ENCODE measurements at regions not wholly inside any gene's neighbourhood (a gene's known extent, or its start where the extent isn't known, plus 50 kb on each side); places are given as distances from the start of the nearest gene placed in this dataset.
"Not testable (repeated sequence)": the region's sequence is repeated elsewhere in the genome, so short reads cannot be mapped to it uniquely, and the experiment has no call there.

- DNase-seq (ENCODE audit: insufficient read length, low spot score): no peak
- TF ChIP-seq POLR2AphosphoS5 (IDR thresholded peaks at IDR 0.05; ENCODE audit: low read depth, low read length): no peak
- TF ChIP-seq POU2F2 (IDR thresholded peaks at IDR 0.05; ENCODE audit: low read depth, low read length): no peak
- TF ChIP-seq TAF1 (IDR thresholded peaks at IDR 0.05; ENCODE audit: low read depth, low read length): no peak
- TF ChIP-seq SPI1 (IDR thresholded peaks at IDR 0.05; ENCODE audit: low read depth, low read length): no peak
- no peak for TF ChIP-seq PAX5 (IDR thresholded peaks at IDR 0.05; ENCODE audit: insufficient read depth, low read length, severe bottlenecking)
- no peak for TF ChIP-seq POLR2A (IDR thresholded peaks at IDR 0.05; ENCODE audit: low read depth, low read length)
- FAIRE-seq: no peak
Observed at GRCh38 chr4:66430856-66431255, 760.6 kb upstream of the EPHA5 start.

GRCh38 chr4:66429276-66429675 lies 759.0 kb upstream of the EPHA5 start:
- DNase-seq (ENCODE audit: insufficient read length, low spot score): no peak
- TF ChIP-seq POLR2A (IDR thresholded peaks at IDR 0.05; ENCODE audit: low read depth, low read length): no peak

GRCh38 chr4:66416425-66416824 lies 746.1 kb upstream of the EPHA5 start:
- no peak for FAIRE-seq
- no peak for DNase-seq (ENCODE audit: insufficient read length, low spot score)
- TF ChIP-seq POLR2A (IDR thresholded peaks at IDR 0.05; ENCODE audit: low read depth, low read length) (no peak), SPI1 (IDR thresholded peaks at IDR 0.05; ENCODE audit: low read depth, low read length) (no peak), POU2F2 (IDR thresholded peaks at IDR 0.05; ENCODE audit: low read depth, low read length) (no peak)

More at GRCh38 chr4:66429276-66429675, 759.0 kb upstream of the EPHA5 start:
- no peak for FAIRE-seq

- TF ChIP-seq SPI1 (IDR thresholded peaks at IDR 0.05; ENCODE audit: low read depth, low read length) (no peak), POLR2AphosphoS5 (IDR thresholded peaks at IDR 0.05; ENCODE audit: low read depth, low read length) (no peak), TAF1 (IDR thresholded peaks at IDR 0.05; ENCODE audit: low read depth, low read length) (no peak), PAX5 (IDR thresholded peaks at IDR 0.05; ENCODE audit: insufficient read depth, low read length, severe bottlenecking) (no peak), POLR2A (IDR thresholded peaks at IDR 0.05; ENCODE audit: low read depth, low read length) (no peak), POU2F2 (IDR thresholded peaks at IDR 0.05; ENCODE audit: low read depth, low read length) (no peak)
- no peak for DNase-seq (ENCODE audit: insufficient read length, low spot score)
- FAIRE-seq: no peak
Observed at GRCh38 chr4:66404141-66404540, 733.9 kb upstream of the EPHA5 start.

GRCh38 chr4:66376921-66377320 lies 706.6 kb upstream of the EPHA5 start:
- no peak for TF ChIP-seq POU2F2 (IDR thresholded peaks at IDR 0.05; ENCODE audit: low read depth, low read length)
- TF ChIP-seq SPI1 (IDR thresholded peaks at IDR 0.05; ENCODE audit: low read depth, low read length): no peak
- TF ChIP-seq TAF1 (IDR thresholded peaks at IDR 0.05; ENCODE audit: low read depth, low read length): no peak
- TF ChIP-seq POLR2AphosphoS5 (IDR thresholded peaks at IDR 0.05; ENCODE audit: low read depth, low read length): no peak
- no peak for TF ChIP-seq PAX5 (IDR thresholded peaks at IDR 0.05; ENCODE audit: insufficient read depth, low read length, severe bottlenecking)
- no peak for TF ChIP-seq POLR2A (IDR thresholded peaks at IDR 0.05; ENCODE audit: low read depth, low read length)
- DNase-seq (ENCODE audit: insufficient read length, low spot score) (no peak), FAIRE-seq (no peak)

- TF ChIP-seq POLR2A (IDR thresholded peaks at IDR 0.05; ENCODE audit: low read depth, low read length) (no peak), POLR2AphosphoS5 (IDR thresholded peaks at IDR 0.05; ENCODE audit: low read depth, low read length) (no peak)
- FAIRE-seq (no peak), DNase-seq (ENCODE audit: insufficient read length, low spot score) (no peak)
Observed at GRCh38 chr4:66376396-66376795, 706.1 kb upstream of the EPHA5 start.

- no peak for FAIRE-seq
- no peak for TF ChIP-seq SPI1 (IDR thresholded peaks at IDR 0.05; ENCODE audit: low read depth, low read length)
- TF ChIP-seq TAF1 (IDR thresholded peaks at IDR 0.05; ENCODE audit: low read depth, low read length): no peak
- no peak for TF ChIP-seq PAX5 (IDR thresholded peaks at IDR 0.05; ENCODE audit: insufficient read depth, low read length, severe bottlenecking)
- no peak for TF ChIP-seq POLR2A (IDR thresholded peaks at IDR 0.05; ENCODE audit: low read depth, low read length)
- no peak for TF ChIP-seq POLR2AphosphoS5 (IDR thresholded peaks at IDR 0.05; ENCODE audit: low read depth, low read length)
- TF ChIP-seq POU2F2 (IDR thresholded peaks at IDR 0.05; ENCODE audit: low read depth, low read length): no peak
- DNase-seq (ENCODE audit: insufficient read length, low spot score): no peak
Observed at GRCh38 chr4:66373268-66373667, 703.0 kb upstream of the EPHA5 start.

- no peak for TF ChIP-seq PAX5 (IDR thresholded peaks at IDR 0.05; ENCODE audit: insufficient read depth, low read length, severe bottlenecking)
- no peak for TF ChIP-seq POU2F2 (IDR thresholded peaks at IDR 0.05; ENCODE audit: low read depth, low read length)
- TF ChIP-seq POLR2A (IDR thresholded peaks at IDR 0.05; ENCODE audit: low read depth, low read length): no peak
- no peak for TF ChIP-seq POLR2AphosphoS5 (IDR thresholded peaks at IDR 0.05; ENCODE audit: low read depth, low read length)
- TF ChIP-seq SPI1 (IDR thresholded peaks at IDR 0.05; ENCODE audit: low read depth, low read length): no peak
- TF ChIP-seq TAF1 (IDR thresholded peaks at IDR 0.05; ENCODE audit: low read depth, low read length): no peak
- FAIRE-seq: no peak
- DNase-seq (ENCODE audit: insufficient read length, low spot score): no peak
Observed at GRCh38 chr4:66372706-66373105, 702.4 kb upstream of the EPHA5 start.

GRCh38 chr4:66367043-66367660 lies 696.9 kb upstream of the EPHA5 start:
- FAIRE-seq (no peak), DNase-seq (ENCODE audit: insufficient read length, low spot score) (no peak)
- TF ChIP-seq SPI1 (IDR thresholded peaks at IDR 0.05; ENCODE audit: low read depth, low read length): no peak
- no peak for TF ChIP-seq PAX5 (IDR thresholded peaks at IDR 0.05; ENCODE audit: insufficient read depth, low read length, severe bottlenecking)
- no peak for TF ChIP-seq POLR2A (IDR thresholded peaks at IDR 0.05; ENCODE audit: low read depth, low read length)
- no peak for TF ChIP-seq TAF1 (IDR thresholded peaks at IDR 0.05; ENCODE audit: low read depth, low read length)
- TF ChIP-seq POU2F2 (IDR thresholded peaks at IDR 0.05; ENCODE audit: low read depth, low read length): no peak
- TF ChIP-seq POLR2AphosphoS5 (IDR thresholded peaks at IDR 0.05; ENCODE audit: low read depth, low read length): no peak

- FAIRE-seq; DNase-seq (ENCODE audit: insufficient read length, low spot score): not testable (repeated sequence)
Observed at GRCh38 chr4:66360395-66360794, 690.1 kb upstream of the EPHA5 start.

GRCh38 chr4:66357316-66357715 lies 687.0 kb upstream of the EPHA5 start:
- FAIRE-seq (peak; percentile 26), DNase-seq (ENCODE audit: insufficient read length, low spot score) (no peak)
- TF ChIP-seq POLR2AphosphoS5 (IDR thresholded peaks at IDR 0.05; ENCODE audit: low read depth, low read length): no peak
- no peak for TF ChIP-seq POLR2A (IDR thresholded peaks at IDR 0.05; ENCODE audit: low read depth, low read length)
- no peak for TF ChIP-seq SPI1 (IDR thresholded peaks at IDR 0.05; ENCODE audit: low read depth, low read length)
- TF ChIP-seq PAX5 (IDR thresholded peaks at IDR 0.05; ENCODE audit: insufficient read depth, low read length, severe bottlenecking): no peak
- no peak for TF ChIP-seq TAF1 (IDR thresholded peaks at IDR 0.05; ENCODE audit: low read depth, low read length)
- no peak for TF ChIP-seq POU2F2 (IDR thresholded peaks at IDR 0.05; ENCODE audit: low read depth, low read length)
